H9 (cell line): ENCODE measurements at regions not wholly inside any gene's neighbourhood (a gene's known extent, or its start where the extent isn't known, plus 50 kb on each side); places are given as distances from the start of the nearest gene placed in this dataset.

Experiments used
- DNase-seq: peaks from one replicate; pipeline ENCODE4 v3.0.0-alpha.2; 2017
- H2AFZ ChIP-seq: one replicate; pipeline ENCODE4 v1.6.1; 2013; ENCODE audit warnings: mild to moderate bottlenecking, low read length, control low read depth, moderate library complexity
- H2AK5ac ChIP-seq: 2 replicates; pipeline ENCODE4 v1.6.1; 2013; ENCODE audit warnings: low read length, control low read depth, mixed read lengths; ENCODE audit not compliant: insufficient read length
- H2BK120ac ChIP-seq: one replicate; pipeline ENCODE4 v1.6.1; 2013; ENCODE audit warnings: low read depth, mild to moderate bottlenecking, low read length, control low read depth, inconsistent platforms; ENCODE audit not compliant: poor library complexity, severe bottlenecking
- H2BK12ac ChIP-seq: 2 replicates; pipeline ENCODE4 v1.6.1; 2013; ENCODE audit warnings: low read length, control low read depth, mixed read lengths, low read depth; ENCODE audit not compliant: insufficient read length
- H2BK15ac ChIP-seq: 2 replicates; pipeline ENCODE4 v1.6.1; 2013; ENCODE audit warnings: low read depth, low read length, control low read depth
- H2BK20ac ChIP-seq: one replicate; pipeline ENCODE4 v1.6.1; 2013; ENCODE audit warnings: low read depth, mild to moderate bottlenecking, low read length, control low read depth, inconsistent platforms; ENCODE audit not compliant: poor library complexity, severe bottlenecking
- H2BK5ac ChIP-seq: 2 replicates; pipeline ENCODE4 v1.6.1; 2013; ENCODE audit warnings: low read length, control low read depth, mixed read lengths; ENCODE audit not compliant: insufficient read length
- H3K14ac ChIP-seq: 2 replicates; pipeline ENCODE4 v1.6.1; 2013; ENCODE audit warnings: low read length, control low read depth; ENCODE audit not compliant: insufficient read depth
- H3K18ac ChIP-seq: 2 replicates; pipeline ENCODE4 v1.6.1; 2013; ENCODE audit warnings: low read depth, mild to moderate bottlenecking, mixed read lengths, low read length, control low read depth; ENCODE audit not compliant: insufficient read length
- H3K23ac ChIP-seq: 2 replicates; pipeline ENCODE4 v1.6.1; 2013; ENCODE audit warnings: low read length, control low read depth, mixed read lengths, low read depth; ENCODE audit not compliant: insufficient read length
- H3K23me2 ChIP-seq: 2 replicates; pipeline ENCODE4 v1.6.1; 2013; ENCODE audit warnings: low read depth, mild to moderate bottlenecking, mixed read lengths, low read length, control low read depth; ENCODE audit not compliant: insufficient read length, poor library complexity, severe bottlenecking
- H3K27ac ChIP-seq: 2 replicates; pipeline ENCODE4 v1.5.1; 2013; ENCODE audit warnings: low read length, control low read depth, mixed read lengths, low read depth; ENCODE audit not compliant: insufficient read length
- H3K27me3 ChIP-seq: 2 replicates; pipeline ENCODE4 v1.6.1; 2013; ENCODE audit warnings: low read length, control low read depth, inconsistent platforms; ENCODE audit not compliant: insufficient read depth
- H3K4ac ChIP-seq: 2 replicates; pipeline ENCODE4 v1.6.1; 2013; ENCODE audit warnings: low read depth, mild to moderate bottlenecking, control low read depth, inconsistent platforms, low read length, moderate library complexity
- H3K4me1 ChIP-seq: 2 replicates; pipeline ENCODE4 v1.6.1; 2013; ENCODE audit warnings: low read length, control low read depth, inconsistent platforms; ENCODE audit not compliant: insufficient read depth
- H3K4me2 ChIP-seq: 2 replicates; pipeline ENCODE4 v1.6.1; 2013; ENCODE audit warnings: low read length, control low read depth, mixed read lengths; ENCODE audit not compliant: insufficient read length, insufficient read depth
- H3K56ac ChIP-seq: 2 replicates; pipeline ENCODE4 v1.6.1; 2013; ENCODE audit warnings: low read depth, mild to moderate bottlenecking, mixed read lengths, low read length, control low read depth; ENCODE audit not compliant: insufficient read length
- H3K79me1 ChIP-seq: 2 replicates; pipeline ENCODE4 v1.6.1; 2013; ENCODE audit warnings: low read depth, mild to moderate bottlenecking, moderate library complexity, low read length, control low read depth, inconsistent platforms; ENCODE audit not compliant: insufficient read depth, poor library complexity, severe bottlenecking
- H3K79me2 ChIP-seq: 2 replicates; pipeline ENCODE4 v1.6.1; 2013; ENCODE audit warnings: low read length, control low read depth, inconsistent platforms; ENCODE audit not compliant: insufficient read depth
- H3K9ac ChIP-seq: 2 replicates; pipeline ENCODE4 v1.6.1; 2013; ENCODE audit warnings: low read length, control low read depth, mixed read lengths; ENCODE audit not compliant: insufficient read length; ENCODE audit errors: extremely low read depth
- H3K9me3 ChIP-seq: one replicate; pipeline ENCODE4 v1.6.1; 2013; ENCODE audit warnings: low read depth, low read length, inconsistent platforms; ENCODE audit not compliant: control insufficient read depth
- H3T11ph ChIP-seq: one replicate; pipeline ENCODE4 v1.6.1; 2013; ENCODE audit warnings: mild to moderate bottlenecking, low read length, control low read depth, inconsistent platforms
- H4K20me1 ChIP-seq: one replicate; pipeline ENCODE4 v1.6.1; 2013; ENCODE audit not compliant: control insufficient read depth, insufficient read length, insufficient read depth
- H4K5ac ChIP-seq: 2 replicates; pipeline ENCODE4 v1.6.1; 2013; ENCODE audit warnings: low read depth, mild to moderate bottlenecking, mixed read lengths, low read length, control low read depth; ENCODE audit not compliant: insufficient read length
- H4K8ac ChIP-seq: replicated peaks from 2 replicates; pipeline ENCODE4 v1.6.1; 2013; ENCODE audit warnings: low read length, control low read depth, mixed read lengths, low read depth; ENCODE audit not compliant: insufficient read length
- H4K91ac ChIP-seq: 2 replicates; pipeline ENCODE4 v1.6.1; 2013; ENCODE audit warnings: low read depth, mild to moderate bottlenecking, moderate library complexity, mixed read lengths, low read length, control low read depth; ENCODE audit not compliant: insufficient read length
- H3K27ac Mint-ChIP-seq, 3 experiments: 2 replicates in 2 of 3; 3 replicates in 1 of 3; pipeline ENCODE4 v1.8.0; 2020 to 2021; ENCODE audit warnings: mixed read lengths in 3 of 3, mild to moderate bottlenecking in 1 of 3, moderate library complexity in 1 of 3
- H3K27me3 Mint-ChIP-seq: 2 replicates; pipeline ENCODE4 v1.8.0; 2021; ENCODE audit warnings: low read depth, mild to moderate bottlenecking, moderate library complexity, mixed read lengths
- H3K36me3 Mint-ChIP-seq, 3 experiments: 2 replicates in 2 of 3; 3 replicates in 1 of 3; pipeline ENCODE4 v1.8.0; 2020 to 2021; ENCODE audit warnings: low read depth in 3 of 3, mixed read lengths in 3 of 3; ENCODE audit not compliant: insufficient read depth in 1 of 3
- H3K4me1 Mint-ChIP-seq, 2 experiments: 2 replicates each; pipeline ENCODE4 v1.8.0; 2020; ENCODE audit warnings: mixed read lengths in 2 of 2
- H3K4me3 Mint-ChIP-seq, 2 experiments: 2 replicates in 1 of 2; 3 replicates in 1 of 2; pipeline ENCODE4 v1.8.0; 2020 to 2021; ENCODE audit warnings: mild to moderate bottlenecking in 2 of 2, mixed read lengths in 2 of 2, moderate library complexity in 1 of 2
- H3K9me3 Mint-ChIP-seq, 2 experiments: 2 replicates in 1 of 2; 3 replicates in 1 of 2; pipeline ENCODE4 v1.8.0; 2020; ENCODE audit warnings: mild to moderate bottlenecking in 2 of 2, mixed read lengths in 2 of 2, moderate library complexity in 1 of 2
- WGBS: extraction: QIAGEN DNeasy Blood & Tissue Kit; methylation state at CpG from one replicate; pipeline ENCODE4 v1.1.7; 2013; ENCODE audit warnings: missing lambda C conversion rate, low lambda C conversion rate, mixed read lengths; ENCODE audit not compliant: insufficient read length; ENCODE audit errors: extremely low coverage; 5-methylcytosine and 5-hydroxymethylcytosine counted together
- TF ChIP-seq, protein P1 (sequence below): fragments of 200-600 bp; sonication (generic); conservative IDR thresholded peaks from 3 replicates; pipeline ENCODE4 v1.8.0; 2021; ENCODE audit warnings: antibody characterized with exemption, mild to moderate bottlenecking

DNA sequence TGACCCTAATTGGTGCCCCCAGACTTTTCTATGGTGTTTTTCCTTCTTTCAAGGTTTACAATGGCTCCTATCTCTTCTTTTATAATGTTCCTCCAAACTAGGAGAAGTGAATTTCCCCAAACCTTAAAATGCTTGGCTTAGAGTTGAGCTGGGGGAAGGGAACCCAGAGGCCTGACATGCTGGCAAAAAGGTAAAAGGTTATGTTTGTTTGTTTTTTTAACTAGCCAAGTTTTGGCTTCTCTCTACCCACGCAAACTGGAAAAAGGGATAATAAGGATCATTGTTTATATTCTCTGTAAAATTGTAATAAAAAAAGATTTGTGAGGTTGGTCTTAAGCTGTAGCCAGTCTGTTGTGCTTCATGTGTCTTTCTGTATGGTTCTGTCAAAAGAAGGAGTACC lies 477.0 kb downstream of the IPMK start:
- H4K91ac ChIP-seq: no peak overlapping the region
- H3K56ac ChIP-seq: no peak overlapping the region
- DNase-seq: no peak
- TF ChIP-seq, protein P1, sequence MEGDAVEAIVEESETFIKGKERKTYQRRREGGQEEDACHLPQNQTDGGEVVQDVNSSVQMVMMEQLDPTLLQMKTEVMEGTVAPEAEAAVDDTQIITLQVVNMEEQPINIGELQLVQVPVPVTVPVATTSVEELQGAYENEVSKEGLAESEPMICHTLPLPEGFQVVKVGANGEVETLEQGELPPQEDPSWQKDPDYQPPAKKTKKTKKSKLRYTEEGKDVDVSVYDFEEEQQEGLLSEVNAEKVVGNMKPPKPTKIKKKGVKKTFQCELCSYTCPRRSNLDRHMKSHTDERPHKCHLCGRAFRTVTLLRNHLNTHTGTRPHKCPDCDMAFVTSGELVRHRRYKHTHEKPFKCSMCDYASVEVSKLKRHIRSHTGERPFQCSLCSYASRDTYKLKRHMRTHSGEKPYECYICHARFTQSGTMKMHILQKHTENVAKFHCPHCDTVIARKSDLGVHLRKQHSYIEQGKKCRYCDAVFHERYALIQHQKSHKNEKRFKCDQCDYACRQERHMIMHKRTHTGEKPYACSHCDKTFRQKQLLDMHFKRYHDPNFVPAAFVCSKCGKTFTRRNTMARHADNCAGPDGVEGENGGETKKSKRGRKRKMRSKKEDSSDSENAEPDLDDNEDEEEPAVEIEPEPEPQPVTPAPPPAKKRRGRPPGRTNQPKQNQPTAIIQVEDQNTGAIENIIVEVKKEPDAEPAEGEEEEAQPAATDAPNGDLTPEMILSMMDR: no peak
- no peaks in the 10 kb centered on the region for H3K9me3 ChIP-seq
- H2BK120ac ChIP-seq: no peak overlapping the region
- no peak overlapping the region for H2BK20ac ChIP-seq
- no peak overlapping the region for H3K14ac ChIP-seq
- no peak overlapping the region for H2AFZ ChIP-seq
- H3K27me3 Mint-ChIP-seq: no peaks in the 10 kb centered on the region
- peaks cover 27 to 36% (median 36%) of the 10 kb centered on the region in 3 experiments for H3K36me3 Mint-ChIP-seq
- no CpG with 5 or more reads among the region's 1 CpG for WGBS
- peaks cover 27 to 32% of the 10 kb centered on the region in 2 experiments for H3K4me1 Mint-ChIP-seq
- no peaks in the 10 kb centered on the region for H3K23me2 ChIP-seq
- no peaks in the 10 kb centered on the region for H4K20me1 ChIP-seq
- no peaks in the 10 kb centered on the region for H3K27me3 ChIP-seq
- H2BK15ac ChIP-seq: no peak overlapping the region
- no peak overlapping the region for H4K8ac ChIP-seq
- peaks cover 5% of the 10 kb centered on the region for H3K4me1 ChIP-seq
- no peak overlapping the region for H2BK12ac ChIP-seq
- H3K79me1 ChIP-seq: no peaks in the 10 kb centered on the region
- H3K79me2 ChIP-seq: no peaks in the 10 kb centered on the region
- no peak overlapping the region for H3K9ac ChIP-seq
- H4K5ac ChIP-seq: no peak overlapping the region
- H3K4ac ChIP-seq: no peak overlapping the region
- no peak overlapping the region for H3K4me2 ChIP-seq
- peaks cover 18 to 29% of the 10 kb centered on the region in 2 experiments; a peak in 4 of 5 replicates for H3K9me3 Mint-ChIP-seq
- no peak overlapping the region for H3K4me3 Mint-ChIP-seq
- H3T11ph ChIP-seq: no peak overlapping the region
- no peak overlapping the region for H2AK5ac ChIP-seq
- no peak overlapping the region for H3K27ac Mint-ChIP-seq
- no peak overlapping the region for H3K18ac ChIP-seq
- H3K27ac ChIP-seq: no peak overlapping the region
- H2BK5ac ChIP-seq: no peak overlapping the region
- H3K23ac ChIP-seq: no peak overlapping the region
